K562 (cell line): ENCODE measurements at regions not wholly inside any gene's neighbourhood (a gene's known extent, or its start where the extent isn't known, plus 50 kb on each side); places are given as distances from the start of the nearest gene placed in this dataset.

Experiments
- ETV5 ChIP-seq: sonication (generic); formaldehyde crosslinking; IDR thresholded peaks from 2 replicates; pipeline ENCODE4 v1.4.0; 2020; ENCODE audit warnings: low read depth, mild to moderate bottlenecking, missing genetic modification reagents
- FOXK2 ChIP-seq, 2 experiments: fragments of 450-650 bp; IDR thresholded peaks in 1 of 2; conservative IDR thresholded peaks in 1 of 2; 2 replicates each; pipeline ENCODE4 v1.6.1; 2016; ENCODE audit warnings: low read depth in 2 of 2, mild to moderate bottlenecking in 1 of 2
- POLR3A ChIP-seq: IDR thresholded peaks from 2 replicates; pipeline ENCODE4 v1.6.1; 2011; ENCODE audit warnings: borderline replicate concordance, mild to moderate bottlenecking, moderate library complexity; ENCODE audit not compliant: insufficient read length, insufficient read depth; ENCODE audit errors: extremely low read depth
- SMAD1 ChIP-seq: fragments of 150-350 bp; IDR thresholded peaks from 2 replicates; pipeline ENCODE4 v1.6.1; 2014; ENCODE audit warnings: low read length, low read depth; ENCODE audit not compliant: partially characterized antibody
- ZFP1 ChIP-seq: fragments of 450-650 bp; formaldehyde crosslinking; IDR thresholded peaks from 2 replicates; pipeline ENCODE4 v1.4.0; 2020; ENCODE audit warnings: mild to moderate bottlenecking, mixed read lengths
- ZNF232 ChIP-seq: sonication (generic); formaldehyde crosslinking; IDR thresholded peaks from 2 replicates; pipeline ENCODE4 v1.8.0; 2022; ENCODE audit warnings: mild to moderate bottlenecking, missing genetic modification reagents
- ZNF347 ChIP-seq: fragments of 450-650 bp; formaldehyde crosslinking; IDR thresholded peaks from 2 replicates; pipeline ENCODE4 v1.4.0; 2020; ENCODE audit warnings: low read depth, mild to moderate bottlenecking, moderate library complexity
- ZNF384 ChIP-seq: IDR thresholded peaks from 2 replicates; pipeline ENCODE4 v1.6.1; 2012; ENCODE audit warnings: low read depth, low read length, improper control_type of control experiment
- ZNF644 ChIP-seq: fragments of 200-800 bp; sonication (Bioruptor generic); IDR thresholded peaks from 2 replicates; pipeline ENCODE4 v1.6.1; 2016; ENCODE audit warnings: low read depth, missing genetic modification characterization, missing compliant biosample characterization
- ZNF668 ChIP-seq: fragments of 250-450 bp; sonication (Bioruptor Pico); IDR thresholded peaks from 2 replicates; pipeline ENCODE4 v1.8.0; 2022; ENCODE audit warnings: mild to moderate bottlenecking, inconsistent platforms
- ZNF785 ChIP-seq: fragments of 250-450 bp; sonication (Bioruptor Pico); IDR thresholded peaks from 2 replicates; pipeline ENCODE4 v1.4.0; 2020; ENCODE audit warnings: mild to moderate bottlenecking
- TF ChIP-seq, protein P1 (sequence below): fragments of 250-450 bp; sonication (Bioruptor Pico); IDR thresholded peaks from 2 replicates; pipeline ENCODE4 v1.4.0; 2020; ENCODE audit warnings: mild to moderate bottlenecking, moderate library complexity
- TF ChIP-seq, protein P2 (sequence below): sonication (generic); formaldehyde crosslinking; IDR thresholded peaks from 2 replicates; pipeline ENCODE4 v1.8.0; 2022; ENCODE audit warnings: mild to moderate bottlenecking, missing genetic modification reagents, borderline replicate concordance
- TF ChIP-seq, protein P3 (sequence below): fragments of 450-650 bp; formaldehyde crosslinking; IDR thresholded peaks from 2 replicates; pipeline ENCODE4 v1.4.0; 2020; ENCODE audit warnings: mild to moderate bottlenecking
- TF ChIP-seq, protein P4 (sequence below): conservative IDR thresholded peaks from 2 replicates; pipeline ENCODE4 v1.6.1; 2011; ENCODE audit warnings: low read depth, mild to moderate bottlenecking, low read length; ENCODE audit not compliant: control insufficient read depth
- TF ChIP-seq, protein P5 (sequence below): fragments of 450-650 bp; formaldehyde crosslinking; IDR thresholded peaks from 2 replicates; pipeline ENCODE4 v1.4.0; 2020; ENCODE audit warnings: mild to moderate bottlenecking, moderate library complexity
- TF ChIP-seq, protein P6 (sequence below), 2 experiments: fragments of 450-650 bp; conservative IDR thresholded peaks; 2 replicates each; pipeline ENCODE4 v1.6.1; 2017; ENCODE audit warnings: mild to moderate bottlenecking in 2 of 2, moderate library complexity in 2 of 2

GRCh38 chr1:222464841-222465210 is 83.1 kb downstream of the HHIPL2 start (continued):
- TF ChIP-seq, protein P1, sequence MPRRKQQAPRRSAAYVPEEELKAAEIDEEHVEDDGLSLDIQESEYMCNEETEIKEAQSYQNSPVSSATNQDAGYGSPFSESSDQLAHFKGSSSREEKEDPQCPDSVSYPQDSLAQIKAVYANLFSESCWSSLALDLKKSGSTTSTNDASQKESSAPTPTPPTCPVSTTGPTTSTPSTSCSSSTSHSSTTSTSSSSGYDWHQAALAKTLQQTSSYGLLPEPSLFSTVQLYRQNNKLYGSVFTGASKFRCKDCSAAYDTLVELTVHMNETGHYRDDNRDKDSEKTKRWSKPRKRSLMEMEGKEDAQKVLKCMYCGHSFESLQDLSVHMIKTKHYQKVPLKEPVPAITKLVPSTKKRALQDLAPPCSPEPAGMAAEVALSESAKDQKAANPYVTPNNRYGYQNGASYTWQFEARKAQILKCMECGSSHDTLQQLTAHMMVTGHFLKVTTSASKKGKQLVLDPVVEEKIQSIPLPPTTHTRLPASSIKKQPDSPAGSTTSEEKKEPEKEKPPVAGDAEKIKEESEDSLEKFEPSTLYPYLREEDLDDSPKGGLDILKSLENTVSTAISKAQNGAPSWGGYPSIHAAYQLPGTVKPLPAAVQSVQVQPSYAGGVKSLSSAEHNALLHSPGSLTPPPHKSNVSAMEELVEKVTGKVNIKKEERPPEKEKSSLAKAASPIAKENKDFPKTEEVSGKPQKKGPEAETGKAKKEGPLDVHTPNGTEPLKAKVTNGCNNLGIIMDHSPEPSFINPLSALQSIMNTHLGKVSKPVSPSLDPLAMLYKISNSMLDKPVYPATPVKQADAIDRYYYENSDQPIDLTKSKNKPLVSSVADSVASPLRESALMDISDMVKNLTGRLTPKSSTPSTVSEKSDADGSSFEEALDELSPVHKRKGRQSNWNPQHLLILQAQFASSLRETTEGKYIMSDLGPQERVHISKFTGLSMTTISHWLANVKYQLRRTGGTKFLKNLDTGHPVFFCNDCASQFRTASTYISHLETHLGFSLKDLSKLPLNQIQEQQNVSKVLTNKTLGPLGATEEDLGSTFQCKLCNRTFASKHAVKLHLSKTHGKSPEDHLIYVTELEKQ (CRISPR knock-in tag), result no peak
- TF ChIP-seq POLR3A (peak; percentile 97), ZFP1 (no peak), ZNF232 (CRISPR knock-in tag) (0 out of 2 replicates have a peak, but pooled peaks have one; percentile 43), ZNF347 (no peak), FOXK2 (conservative IDR thresholded peaks at IDR 0.05 in 1 of 2, IDR thresholded peaks at IDR 0.05 in 1 of 2; ENCODE audit: low read depth in 2 of 2) (peak in 1 of 2 experiments; percentile 47; a peak in 2 of 4 replicates), ZNF785 (no peak), SMAD1 (no peak), ZNF668 (CRISPR knock-in tag) (no peak), ZNF644 (tag) (no peak), ZNF384 (no peak), ETV5 (CRISPR knock-in tag) (no peak)
- TF ChIP-seq, protein P2, sequence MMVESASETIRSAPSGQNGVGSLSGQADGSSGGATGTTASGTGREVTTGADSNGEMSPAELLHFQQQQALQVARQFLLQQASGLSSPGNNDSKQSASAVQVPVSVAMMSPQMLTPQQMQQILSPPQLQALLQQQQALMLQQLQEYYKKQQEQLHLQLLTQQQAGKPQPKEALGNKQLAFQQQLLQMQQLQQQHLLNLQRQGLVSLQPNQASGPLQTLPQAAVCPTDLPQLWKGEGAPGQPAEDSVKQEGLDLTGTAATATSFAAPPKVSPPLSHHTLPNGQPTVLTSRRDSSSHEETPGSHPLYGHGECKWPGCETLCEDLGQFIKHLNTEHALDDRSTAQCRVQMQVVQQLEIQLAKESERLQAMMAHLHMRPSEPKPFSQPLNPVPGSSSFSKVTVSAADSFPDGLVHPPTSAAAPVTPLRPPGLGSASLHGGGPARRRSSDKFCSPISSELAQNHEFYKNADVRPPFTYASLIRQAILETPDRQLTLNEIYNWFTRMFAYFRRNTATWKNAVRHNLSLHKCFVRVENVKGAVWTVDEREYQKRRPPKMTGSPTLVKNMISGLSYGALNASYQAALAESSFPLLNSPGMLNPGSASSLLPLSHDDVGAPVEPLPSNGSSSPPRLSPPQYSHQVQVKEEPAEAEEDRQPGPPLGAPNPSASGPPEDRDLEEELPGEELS (CRISPR knock-in tag), result no peak
- TF ChIP-seq, protein P3, sequence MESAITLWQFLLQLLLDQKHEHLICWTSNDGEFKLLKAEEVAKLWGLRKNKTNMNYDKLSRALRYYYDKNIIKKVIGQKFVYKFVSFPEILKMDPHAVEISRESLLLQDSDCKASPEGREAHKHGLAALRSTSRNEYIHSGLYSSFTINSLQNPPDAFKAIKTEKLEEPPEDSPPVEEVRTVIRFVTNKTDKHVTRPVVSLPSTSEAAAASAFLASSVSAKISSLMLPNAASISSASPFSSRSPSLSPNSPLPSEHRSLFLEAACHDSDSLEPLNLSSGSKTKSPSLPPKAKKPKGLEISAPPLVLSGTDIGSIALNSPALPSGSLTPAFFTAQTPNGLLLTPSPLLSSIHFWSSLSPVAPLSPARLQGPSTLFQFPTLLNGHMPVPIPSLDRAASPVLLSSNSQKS (CRISPR knock-in tag), result no peak
- TF ChIP-seq, protein P4, sequence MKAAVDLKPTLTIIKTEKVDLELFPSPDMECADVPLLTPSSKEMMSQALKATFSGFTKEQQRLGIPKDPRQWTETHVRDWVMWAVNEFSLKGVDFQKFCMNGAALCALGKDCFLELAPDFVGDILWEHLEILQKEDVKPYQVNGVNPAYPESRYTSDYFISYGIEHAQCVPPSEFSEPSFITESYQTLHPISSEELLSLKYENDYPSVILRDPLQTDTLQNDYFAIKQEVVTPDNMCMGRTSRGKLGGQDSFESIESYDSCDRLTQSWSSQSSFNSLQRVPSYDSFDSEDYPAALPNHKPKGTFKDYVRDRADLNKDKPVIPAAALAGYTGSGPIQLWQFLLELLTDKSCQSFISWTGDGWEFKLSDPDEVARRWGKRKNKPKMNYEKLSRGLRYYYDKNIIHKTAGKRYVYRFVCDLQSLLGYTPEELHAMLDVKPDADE, result 0 out of 2 replicates have a peak, but pooled peaks have one; percentile 16
- TF ChIP-seq, protein P5, sequence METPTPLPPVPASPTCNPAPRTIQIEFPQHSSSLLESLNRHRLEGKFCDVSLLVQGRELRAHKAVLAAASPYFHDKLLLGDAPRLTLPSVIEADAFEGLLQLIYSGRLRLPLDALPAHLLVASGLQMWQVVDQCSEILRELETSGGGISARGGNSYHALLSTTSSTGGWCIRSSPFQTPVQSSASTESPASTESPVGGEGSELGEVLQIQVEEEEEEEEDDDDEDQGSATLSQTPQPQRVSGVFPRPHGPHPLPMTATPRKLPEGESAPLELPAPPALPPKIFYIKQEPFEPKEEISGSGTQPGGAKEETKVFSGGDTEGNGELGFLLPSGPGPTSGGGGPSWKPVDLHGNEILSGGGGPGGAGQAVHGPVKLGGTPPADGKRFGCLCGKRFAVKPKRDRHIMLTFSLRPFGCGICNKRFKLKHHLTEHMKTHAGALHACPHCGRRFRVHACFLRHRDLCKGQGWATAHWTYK (CRISPR knock-in tag), result no peak
- TF ChIP-seq, protein P6, sequence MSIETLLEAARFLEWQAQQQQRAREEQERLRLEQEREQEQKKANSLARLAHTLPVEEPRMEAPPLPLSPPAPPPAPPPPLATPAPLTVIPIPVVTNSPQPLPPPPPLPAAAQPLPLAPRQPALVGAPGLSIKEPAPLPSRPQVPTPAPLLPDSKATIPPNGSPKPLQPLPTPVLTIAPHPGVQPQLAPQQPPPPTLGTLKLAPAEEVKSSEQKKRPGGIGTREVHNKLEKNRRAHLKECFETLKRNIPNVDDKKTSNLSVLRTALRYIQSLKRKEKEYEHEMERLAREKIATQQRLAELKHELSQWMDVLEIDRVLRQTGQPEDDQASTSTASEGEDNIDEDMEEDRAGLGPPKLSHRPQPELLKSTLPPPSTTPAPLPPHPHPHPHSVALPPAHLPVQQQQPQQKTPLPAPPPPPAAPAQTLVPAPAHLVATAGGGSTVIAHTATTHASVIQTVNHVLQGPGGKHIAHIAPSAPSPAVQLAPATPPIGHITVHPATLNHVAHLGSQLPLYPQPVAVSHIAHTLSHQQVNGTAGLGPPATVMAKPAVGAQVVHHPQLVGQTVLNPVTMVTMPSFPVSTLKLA (conservative IDR thresholded peaks at IDR 0.05), result no peak; a peak in 1 of 4 replicates
